ENCODE measurements at regions not wholly inside any gene's neighbourhood (a gene's known extent, or its start where the extent isn't known, plus 50 kb on each side); places are given as distances from the start of the nearest gene placed in this dataset.
"Not testable (repeated sequence)": the region's sequence is repeated elsewhere in the genome, so short reads cannot be mapped to it uniquely, and the experiment has no call there.

DNA sequence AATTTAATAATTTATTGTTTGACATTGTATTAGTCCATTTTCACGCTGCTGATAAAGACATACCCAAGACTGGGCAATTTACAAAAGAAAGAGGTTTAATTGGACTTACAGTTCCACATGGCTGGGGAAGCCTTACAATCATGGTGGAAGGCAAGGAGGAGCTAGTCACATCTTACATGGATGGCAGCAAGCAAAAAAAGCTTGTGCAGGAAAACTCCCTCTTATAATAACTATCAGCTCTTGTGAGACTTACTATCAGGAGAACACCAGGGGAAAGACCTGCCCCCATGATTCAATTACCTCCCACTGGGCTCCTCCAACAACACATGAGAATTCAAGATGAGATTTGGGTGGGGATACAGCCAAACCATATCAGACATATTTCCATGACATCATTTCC, 275.1 kb upstream of the KLF3 start:
- not testable (repeated sequence) for H3K9ac ChIP-seq (ENCODE audit: low read length); H3K4me1 ChIP-seq (ENCODE audit: control insufficient read depth, low read depth, low read length); H3K9me3 ChIP-seq (ENCODE audit: control insufficient read depth, low read depth, low read length); H3K27ac ChIP-seq (ENCODE audit: low read length); H3K27me3 ChIP-seq (ENCODE audit: control insufficient read depth, insufficient read depth, low read length); H3K4me3 ChIP-seq (ENCODE audit: low read length); H3K36me3 ChIP-seq (ENCODE audit: control insufficient read depth, low read depth, low read length)

- Histone ChIP-seq H3K4me1 (ENCODE audit: control insufficient read depth, low read depth, low read length) (no peaks in the 10 kb centered on the region), H3K27me3 (ENCODE audit: control insufficient read depth, insufficient read depth, low read length) (no peaks in the 10 kb centered on the region), H3K36me3 (ENCODE audit: control insufficient read depth, low read depth, low read length) (no peaks in the 10 kb centered on the region), H3K9ac (ENCODE audit: low read length) (no peak overlapping the region), H3K4me3 (ENCODE audit: low read length) (no peak overlapping the region), H3K27ac (ENCODE audit: low read length) (no peak overlapping the region), H3K9me3 (ENCODE audit: control insufficient read depth, low read depth, low read length) (peaks cover 4% of the 10 kb centered on the region)
Measured at GRCh38 chr4:38390969-38391545, 272.9 kb upstream of the KLF3 start.

DNA sequence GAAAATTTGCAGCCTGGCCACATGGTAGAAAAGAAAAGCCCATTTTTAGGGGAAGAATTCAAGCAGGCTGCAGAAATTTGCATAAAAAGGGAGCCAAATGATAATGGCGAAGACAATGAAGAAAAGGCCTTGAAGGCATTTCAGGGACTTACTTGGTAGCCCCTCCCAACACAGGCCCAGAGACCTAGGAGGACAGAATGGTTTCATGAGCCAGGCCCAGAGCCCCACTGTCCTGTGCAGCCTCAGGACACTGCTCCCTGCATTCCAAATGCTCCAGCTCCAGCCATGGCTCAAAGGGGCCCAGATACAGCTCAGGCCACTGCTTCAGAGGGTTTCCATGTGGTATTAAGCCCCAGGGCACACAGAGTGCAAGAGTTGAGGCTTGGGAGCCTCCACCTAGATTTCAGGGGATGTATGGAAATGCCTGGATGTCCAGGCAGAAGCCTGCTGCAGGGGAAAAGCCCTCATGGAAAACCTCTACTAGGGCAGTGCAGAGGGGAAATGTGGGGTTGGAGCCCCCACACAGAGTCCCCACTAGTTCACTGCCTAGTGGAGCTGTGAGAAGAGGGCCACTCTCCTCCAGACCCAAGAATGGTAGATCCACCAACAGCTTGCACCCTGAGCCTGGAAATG, 271.7 kb upstream of the KLF3 start:
- no peak overlapping the region for H3K9ac ChIP-seq (ENCODE audit: low read length)
- peaks cover 4% of the 10 kb centered on the region for H3K9me3 ChIP-seq (ENCODE audit: control insufficient read depth, low read depth, low read length)
- no peaks in the 10 kb centered on the region for H3K27me3 ChIP-seq (ENCODE audit: control insufficient read depth, insufficient read depth, low read length)
- no peaks in the 10 kb centered on the region for H3K36me3 ChIP-seq (ENCODE audit: control insufficient read depth, low read depth, low read length)
- H3K27ac ChIP-seq (ENCODE audit: low read length): no peak overlapping the region
- H3K4me1 ChIP-seq (ENCODE audit: control insufficient read depth, low read depth, low read length): no peaks in the 10 kb centered on the region
- H3K4me3 ChIP-seq (ENCODE audit: low read length): no peak overlapping the region

GRCh38 chr4:38396091-38396490, 267.9 kb upstream of the KLF3 start:
- Histone ChIP-seq H3K4me3 (ENCODE audit: low read length) (no peak overlapping the region), H3K27ac (ENCODE audit: low read length) (no peak overlapping the region)

DNA sequence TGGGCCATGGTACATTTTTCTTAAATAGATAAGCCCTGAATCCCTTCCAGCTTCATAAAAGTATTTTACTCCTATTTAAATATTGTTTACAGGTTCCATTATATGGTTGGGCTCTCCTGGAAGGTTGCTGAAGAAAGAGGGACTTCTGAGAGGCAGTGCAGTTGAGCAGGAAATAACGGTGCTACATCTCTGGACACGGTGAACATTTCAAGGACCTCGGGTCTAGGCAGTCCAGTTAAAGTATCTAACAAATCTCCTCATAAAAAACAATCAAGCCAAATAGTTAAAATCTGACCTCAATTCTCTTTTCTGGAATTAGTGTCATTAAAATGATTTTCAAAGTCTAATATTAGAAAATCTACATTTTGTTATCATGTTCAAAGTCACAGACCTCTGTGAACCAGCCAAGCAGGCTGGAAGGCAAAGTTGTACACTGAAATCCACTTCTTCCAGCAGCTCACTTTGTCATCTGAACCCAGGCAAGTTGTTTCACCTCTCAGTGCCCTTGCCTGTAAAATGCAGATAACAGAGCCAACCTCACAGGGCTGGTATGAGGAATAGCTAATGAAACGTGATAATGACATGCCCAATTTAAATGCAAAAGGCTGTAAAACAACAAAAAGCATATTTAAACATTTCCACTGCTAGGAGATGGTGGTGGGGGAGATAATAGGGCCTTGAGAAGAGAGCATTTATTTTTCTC, 267.0 kb upstream of the KLF3 start:
- Histone ChIP-seq H3K36me3 (ENCODE audit: control insufficient read depth, low read depth, low read length) (no peaks in the 10 kb centered on the region), H3K9ac (ENCODE audit: low read length) (no peak overlapping the region), H3K9me3 (ENCODE audit: control insufficient read depth, low read depth, low read length) (peaks cover 4% of the 10 kb centered on the region), H3K27ac (ENCODE audit: low read length) (no peak overlapping the region), H3K4me1 (ENCODE audit: control insufficient read depth, low read depth, low read length) (no peaks in the 10 kb centered on the region), H3K4me3 (ENCODE audit: low read length) (no peak overlapping the region), H3K27me3 (ENCODE audit: control insufficient read depth, insufficient read depth, low read length) (no peaks in the 10 kb centered on the region)

More at GRCh38 chr4:38396091-38396490, 267.9 kb upstream of the KLF3 start:
- Histone ChIP-seq H3K4me1 (ENCODE audit: control insufficient read depth, low read depth, low read length) (no peaks in the 10 kb centered on the region), H3K9ac (ENCODE audit: low read length) (no peak overlapping the region), H3K27me3 (ENCODE audit: control insufficient read depth, insufficient read depth, low read length) (no peaks in the 10 kb centered on the region), H3K9me3 (ENCODE audit: control insufficient read depth, low read depth, low read length) (peaks cover 4% of the 10 kb centered on the region), H3K36me3 (ENCODE audit: control insufficient read depth, low read depth, low read length) (no peaks in the 10 kb centered on the region)

- Histone ChIP-seq H3K9me3 (ENCODE audit: control insufficient read depth, low read depth, low read length) (no peaks in the 10 kb centered on the region), H3K27ac (ENCODE audit: low read length) (no peak overlapping the region)
Measured at GRCh38 chr4:38400946-38401345, 263.1 kb upstream of the KLF3 start.

DNA sequence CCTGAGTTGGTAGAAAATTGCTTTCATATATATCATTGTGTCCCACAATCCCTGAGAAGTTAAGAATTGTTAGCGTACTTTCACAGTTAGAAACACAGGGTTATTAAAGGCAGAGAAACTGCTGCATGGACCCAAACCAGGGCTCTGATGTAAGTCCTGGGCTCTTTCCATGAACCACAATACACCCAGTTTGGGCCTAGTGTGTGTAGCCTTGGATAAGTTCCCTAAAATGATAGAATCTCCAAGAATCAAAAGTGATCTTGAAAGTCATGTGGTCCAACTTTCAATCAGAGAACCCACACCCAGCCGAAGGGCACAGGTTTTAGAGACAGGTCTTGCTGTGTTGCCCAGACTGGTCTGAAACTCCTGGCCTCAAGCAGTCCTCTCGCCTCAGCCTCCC, 257.8 kb upstream of the KLF3 start:
- H3K27me3 ChIP-seq (ENCODE audit: control insufficient read depth, insufficient read depth, low read length): no peaks in the 10 kb centered on the region
- no peak overlapping the region for H3K9ac ChIP-seq (ENCODE audit: low read length)
- no peaks in the 10 kb centered on the region for H3K36me3 ChIP-seq (ENCODE audit: control insufficient read depth, low read depth, low read length)
- H3K4me3 ChIP-seq (ENCODE audit: low read length): no peak overlapping the region
- H3K9me3 ChIP-seq (ENCODE audit: control insufficient read depth, low read depth, low read length): no peaks in the 10 kb centered on the region
- H3K4me1 ChIP-seq (ENCODE audit: control insufficient read depth, low read depth, low read length): no peaks in the 10 kb centered on the region
- no peak overlapping the region for H3K27ac ChIP-seq (ENCODE audit: low read length)

More at GRCh38 chr4:38400946-38401345, 263.1 kb upstream of the KLF3 start:
- Histone ChIP-seq H3K4me1 (ENCODE audit: control insufficient read depth, low read depth, low read length) (no peaks in the 10 kb centered on the region), H3K9ac (ENCODE audit: low read length) (no peak overlapping the region), H3K36me3 (ENCODE audit: control insufficient read depth, low read depth, low read length) (no peaks in the 10 kb centered on the region), H3K4me3 (ENCODE audit: low read length) (no peak overlapping the region), H3K27me3 (ENCODE audit: control insufficient read depth, insufficient read depth, low read length) (no peaks in the 10 kb centered on the region)

- no peak overlapping the region for H3K27ac ChIP-seq (ENCODE audit: low read length)
- H3K4me1 ChIP-seq (ENCODE audit: control insufficient read depth, low read depth, low read length): no peaks in the 10 kb centered on the region
- no peak overlapping the region for H3K4me3 ChIP-seq (ENCODE audit: low read length)
- no peak overlapping the region for H3K9ac ChIP-seq (ENCODE audit: low read length)
- H3K36me3 ChIP-seq (ENCODE audit: control insufficient read depth, low read depth, low read length): no peaks in the 10 kb centered on the region
- H3K27me3 ChIP-seq (ENCODE audit: control insufficient read depth, insufficient read depth, low read length): no peaks in the 10 kb centered on the region
- no peaks in the 10 kb centered on the region for H3K9me3 ChIP-seq (ENCODE audit: control insufficient read depth, low read depth, low read length)
Measured at GRCh38 chr4:38409852-38410251, 254.1 kb upstream of the KLF3 start.

DNA sequence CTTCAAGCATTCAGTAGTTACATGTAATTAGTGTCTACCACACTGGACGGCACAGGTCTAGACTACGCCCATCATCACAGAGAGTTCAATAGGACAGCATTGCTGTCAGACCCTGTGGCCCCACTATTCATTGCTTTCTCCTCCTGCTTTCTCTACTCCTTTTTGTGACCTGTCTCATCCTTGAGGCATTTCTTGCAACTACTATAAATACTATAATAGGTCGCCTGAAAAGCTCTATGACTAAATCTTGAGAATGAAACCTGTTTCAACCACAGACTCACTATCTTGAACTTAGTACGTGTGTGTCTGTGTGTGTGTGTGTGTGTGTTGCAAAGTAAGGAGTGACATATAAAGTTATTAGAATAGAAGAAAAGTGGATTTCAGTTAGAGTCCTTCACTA, 252.9 kb upstream of the KLF3 start:
- H3K4me3 ChIP-seq (ENCODE audit: low read length): no peak overlapping the region
- no peaks in the 10 kb centered on the region for H3K36me3 ChIP-seq (ENCODE audit: control insufficient read depth, low read depth, low read length)
- H3K9ac ChIP-seq (ENCODE audit: low read length): no peak overlapping the region
- H3K27me3 ChIP-seq (ENCODE audit: control insufficient read depth, insufficient read depth, low read length): no peaks in the 10 kb centered on the region
- H3K9me3 ChIP-seq (ENCODE audit: control insufficient read depth, low read depth, low read length): no peaks in the 10 kb centered on the region
- H3K4me1 ChIP-seq (ENCODE audit: control insufficient read depth, low read depth, low read length): peaks cover 6% of the 10 kb centered on the region
- H3K27ac ChIP-seq (ENCODE audit: low read length): no peak overlapping the region

- Histone ChIP-seq H3K27ac (ENCODE audit: low read length) (no peak overlapping the region), H3K4me3 (ENCODE audit: low read length) (no peak overlapping the region), H3K36me3 (ENCODE audit: control insufficient read depth, low read depth, low read length) (no peaks in the 10 kb centered on the region), H3K27me3 (ENCODE audit: control insufficient read depth, insufficient read depth, low read length) (no peaks in the 10 kb centered on the region), H3K4me1 (ENCODE audit: control insufficient read depth, low read depth, low read length) (peaks cover 6% of the 10 kb centered on the region), H3K9me3 (ENCODE audit: control insufficient read depth, low read depth, low read length) (no peaks in the 10 kb centered on the region), H3K9ac (ENCODE audit: low read length) (no peak overlapping the region)
Measured at GRCh38 chr4:38411981-38412536, 251.9 kb upstream of the KLF3 start.

GRCh38 chr4:38413524-38414341, 250.3 kb upstream of the KLF3 start:
- peaks cover 6% of the 10 kb centered on the region for H3K4me1 ChIP-seq (ENCODE audit: control insufficient read depth, low read depth, low read length)
- H3K36me3 ChIP-seq (ENCODE audit: control insufficient read depth, low read depth, low read length): no peaks in the 10 kb centered on the region
- no peak overlapping the region for H3K4me3 ChIP-seq (ENCODE audit: low read length)
- no peak overlapping the region for H3K9ac ChIP-seq (ENCODE audit: low read length)
- no peaks in the 10 kb centered on the region for H3K9me3 ChIP-seq (ENCODE audit: control insufficient read depth, low read depth, low read length)
- H3K27ac ChIP-seq (ENCODE audit: low read length): no peak overlapping the region
- no peaks in the 10 kb centered on the region for H3K27me3 ChIP-seq (ENCODE audit: control insufficient read depth, insufficient read depth, low read length)

All from iPS-18a (cell line).